Smooth muscle cell (in vitro differentiated cells): ENCODE measurements at regions not wholly inside any gene's neighbourhood (a gene's known extent, or its start where the extent isn't known, plus 50 kb on each side); places are given as distances from the start of the nearest gene placed in this dataset.

Experiments
- DNase-seq: peaks from one replicate; lab custom pipeline; 2025; ENCODE audit not compliant: unreplicated experiment; lab: John Stamatoyannopoulos, UW
- H2AFZ ChIP-seq: fragments of 200-600 bp; sonication (generic); 2 replicates; pipeline ENCODE4 v1.6.0; 2016; ENCODE audit warnings: antibody characterized with exemption, low read depth, mild to moderate bottlenecking
- H3F3A ChIP-seq: fragments of 200-600 bp; sonication (generic); 2 replicates; pipeline ENCODE4 v1.6.0; 2017; ENCODE audit warnings: antibody characterized with exemption, low read depth
- H3K27ac ChIP-seq: fragments of 200-600 bp; sonication (generic); 2 replicates; pipeline ENCODE4 v1.5.1; 2016; ENCODE audit warnings: low read depth, mild to moderate bottlenecking
- H3K27me3 ChIP-seq: fragments of 200-600 bp; sonication (generic); 2 replicates; pipeline ENCODE4 v1.6.1; 2016; ENCODE audit warnings: low read depth, mild to moderate bottlenecking
- H3K36me3 ChIP-seq: fragments of 200-600 bp; sonication (generic); 2 replicates; pipeline ENCODE4 v1.5.1; 2016; ENCODE audit warnings: low read depth
- H3K4me1 ChIP-seq: fragments of 200-600 bp; sonication (generic); 2 replicates; pipeline ENCODE4 v1.5.1; 2016; ENCODE audit warnings: low read depth
- H3K4me2 ChIP-seq: fragments of 200-600 bp; sonication (generic); 2 replicates; pipeline ENCODE4 v1.6.0; 2016; ENCODE audit warnings: mild to moderate bottlenecking
- H3K4me3 ChIP-seq: fragments of 200-600 bp; sonication (generic); 2 replicates; pipeline ENCODE4 v1.5.1; 2016; ENCODE audit warnings: mild to moderate bottlenecking
- H3K79me2 ChIP-seq: fragments of 200-600 bp; sonication (generic); 2 replicates; pipeline ENCODE4 v1.6.0; 2016; ENCODE audit warnings: low read depth, mild to moderate bottlenecking
- H3K9ac ChIP-seq: fragments of 200-600 bp; sonication (generic); 2 replicates; pipeline ENCODE4 v1.6.0; 2016; ENCODE audit warnings: low read depth
- H3K9me3 ChIP-seq: fragments of 200-600 bp; sonication (generic); replicated peaks from 2 replicates; pipeline ENCODE4 v1.5.1; 2016; ENCODE audit warnings: low read depth
- H4K20me1 ChIP-seq: fragments of 200-600 bp; sonication (generic); 2 replicates; pipeline ENCODE4 v1.6.0; 2016; ENCODE audit warnings: low read depth
- CTCF ChIP-seq: fragments of 200-600 bp; sonication (generic); IDR thresholded peaks from 2 replicates; pipeline ENCODE4 v1.5.1; 2017; ENCODE audit warnings: borderline replicate concordance, mild to moderate bottlenecking, antibody characterized with exemption; ENCODE audit not compliant: insufficient read depth, poor library complexity, severe bottlenecking
- WGBS: methylation state at CpG from one replicate; pipeline ENCODE4 v1.1.7; 2016; ENCODE audit warnings: low lambda C conversion rate; 5-methylcytosine and 5-hydroxymethylcytosine counted together

DNA sequence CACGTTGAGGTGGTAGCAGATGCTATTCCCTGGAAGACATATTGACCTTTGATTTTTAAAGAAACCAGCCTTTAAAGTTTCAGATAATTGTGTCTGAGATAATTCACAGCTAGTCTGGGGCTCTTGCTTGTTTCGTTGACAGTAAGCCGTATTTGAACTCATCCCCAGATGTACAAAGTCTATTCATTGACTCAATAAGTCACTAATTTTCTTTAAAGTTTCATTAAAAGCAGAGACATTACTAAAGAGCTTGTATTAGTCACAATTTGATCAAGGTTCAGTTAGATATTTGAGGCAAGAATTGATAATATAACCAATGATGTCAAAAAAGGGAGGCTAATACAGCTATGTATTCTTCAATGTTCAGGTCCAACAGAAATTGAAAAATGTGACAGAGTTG is 158.0 kb downstream of the PCSK1 start:
- Histone ChIP-seq H2AFZ (no peak overlapping the region), H3K79me2 (no peaks in the 10 kb centered on the region), H3K9ac (no peak overlapping the region), H3K4me3 (no peak overlapping the region), H3K9me3 (no peaks in the 10 kb centered on the region), H3K4me1 (no peaks in the 10 kb centered on the region), H3K27ac (no peak overlapping the region), H3K36me3 (no peaks in the 10 kb centered on the region), H4K20me1 (no peaks in the 10 kb centered on the region), H3K27me3 (no peaks in the 10 kb centered on the region), H3K4me2 (no peak overlapping the region), H3F3A (no peaks in the 10 kb centered on the region)
- DNase-seq, result no peak
- 87% methylated on average over 3 of the region's 3 CpGs for WGBS
- TF ChIP-seq CTCF, result no peak

DNA sequence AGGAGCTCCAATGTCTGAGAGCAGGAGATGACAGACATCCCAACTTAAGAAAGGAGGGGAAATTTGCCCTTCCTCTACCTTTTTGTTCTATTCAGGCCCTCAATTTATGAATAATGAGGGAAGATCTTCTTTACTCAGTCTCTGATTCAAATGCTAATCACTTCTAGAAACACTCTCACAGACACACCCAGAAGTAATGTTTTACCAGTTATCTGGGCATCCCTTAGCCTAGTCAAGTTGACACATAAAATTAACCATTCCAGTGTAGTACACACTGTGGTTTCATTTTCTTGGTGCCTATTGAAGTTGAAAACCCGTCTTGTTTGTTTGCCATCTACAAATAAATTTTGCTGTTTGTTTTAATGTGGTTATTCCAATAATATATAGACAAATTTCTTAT is 167.6 kb downstream of the PCSK1 start:
- no peak overlapping the region for H3K9ac ChIP-seq
- no peaks in the 10 kb centered on the region for H4K20me1 ChIP-seq
- no peaks in the 10 kb centered on the region for H3F3A ChIP-seq
- no peak overlapping the region for H3K27ac ChIP-seq
- no peak for DNase-seq
- no peak overlapping the region for H2AFZ ChIP-seq
- no peaks in the 10 kb centered on the region for H3K79me2 ChIP-seq
- 83% methylated on average over 1 of the region's 1 CpG for WGBS
- H3K4me1 ChIP-seq, result no peaks in the 10 kb centered on the region
- H3K4me3 ChIP-seq, result no peak overlapping the region
- H3K27me3 ChIP-seq, result no peaks in the 10 kb centered on the region
- H3K9me3 ChIP-seq, result peaks cover 10% of the 10 kb centered on the region
- H3K4me2 ChIP-seq, result no peak overlapping the region
- H3K36me3 ChIP-seq, result no peaks in the 10 kb centered on the region
- TF ChIP-seq CTCF, result no peak

- no peaks in the 10 kb centered on the region for H3K36me3 ChIP-seq
- no peaks in the 10 kb centered on the region for H3K27me3 ChIP-seq
- 84% methylated on average over 3 of the region's 3 CpGs for WGBS
- no peaks in the 10 kb centered on the region for H3K79me2 ChIP-seq
- peaks cover 10% of the 10 kb centered on the region for H3K9me3 ChIP-seq
- H3K4me2 ChIP-seq, result no peak overlapping the region
- no peaks in the 10 kb centered on the region for H3F3A ChIP-seq
- no peak overlapping the region for H3K27ac ChIP-seq
- H3K4me1 ChIP-seq, result no peaks in the 10 kb centered on the region
- H3K4me3 ChIP-seq, result no peak overlapping the region
- no peak overlapping the region for H3K9ac ChIP-seq
- DNase-seq, result no peak
- H4K20me1 ChIP-seq, result no peaks in the 10 kb centered on the region
- TF ChIP-seq CTCF, result no peak
- H2AFZ ChIP-seq, result no peak overlapping the region
These were observed 169.0 kb downstream of the PCSK1 start for GRCh38 chr5:96264047-96264446.

DNA sequence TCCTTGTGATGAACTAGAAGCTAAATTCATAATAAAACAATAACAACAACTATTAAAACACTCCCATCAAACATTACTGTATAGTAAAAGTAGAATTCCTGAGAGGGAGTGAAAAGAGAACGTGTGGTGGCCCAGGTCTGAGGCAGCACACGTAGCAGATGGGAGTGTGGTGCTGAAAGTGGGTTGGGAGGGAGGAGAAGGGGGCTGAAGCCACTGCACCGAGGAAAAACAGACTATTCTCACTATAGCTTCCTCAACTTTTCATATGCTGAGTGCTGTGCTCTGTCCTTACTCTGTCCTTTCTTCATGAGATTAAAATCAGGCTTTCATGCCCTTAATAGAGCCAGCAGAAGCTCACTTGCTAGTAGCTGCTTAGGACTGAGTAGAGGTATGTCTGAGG is 170.9 kb downstream of the PCSK1 start:
- H3K9me3 ChIP-seq, result peaks cover 4% of the 10 kb centered on the region
- H3K27me3 ChIP-seq, result no peaks in the 10 kb centered on the region
- TF ChIP-seq CTCF, result no peak
- H3K9ac ChIP-seq, result no peak overlapping the region
- H2AFZ ChIP-seq, result no peak overlapping the region
- H3F3A ChIP-seq, result no peaks in the 10 kb centered on the region
- no peaks in the 10 kb centered on the region for H3K4me1 ChIP-seq
- WGBS, result 48% methylated on average over 3 of the region's 3 CpGs
- DNase-seq, result no peak
- H3K36me3 ChIP-seq, result no peaks in the 10 kb centered on the region
- H4K20me1 ChIP-seq, result no peaks in the 10 kb centered on the region
- no peak overlapping the region for H3K27ac ChIP-seq
- no peak overlapping the region for H3K4me2 ChIP-seq
- no peaks in the 10 kb centered on the region for H3K79me2 ChIP-seq
- H3K4me3 ChIP-seq, result no peak overlapping the region
